DMS79 treated with DMSO at 0.1 percent for 48 hours (cell line): ENCODE measurements at regions not wholly inside any gene's neighbourhood (a gene's known extent, or its start where the extent isn't known, plus 50 kb on each side); places are given as distances from the start of the nearest gene placed in this dataset.
"Not testable (repeated sequence)": the region's sequence is repeated elsewhere in the genome, so short reads cannot be mapped to it uniquely, and the experiment has no call there.

Experiments
- DNase-seq: peaks from one replicate; lab custom pipeline; 2025; lab: John Stamatoyannopoulos, UW

- no peak for DNase-seq
These were observed 52.2 kb upstream of the C10orf90 start for GRCh38 chr10:126722726-126723125.

- DNase-seq = no peak
These were observed 52.7 kb upstream of the C10orf90 start for GRCh38 chr10:126723226-126723625.

- DNase-seq = no peak
These were observed 58.9 kb upstream of the C10orf90 start for GRCh38 chr10:126729314-126729870.

GRCh38 chr10:126730856-126731609 lies 60.5 kb upstream of the C10orf90 start:
- DNase-seq = no peak

GRCh38 chr10:126731610-126731990 lies 61.1 kb upstream of the C10orf90 start:
- DNase-seq = no peak

- DNase-seq = no peak
These were observed 61.8 kb upstream of the C10orf90 start for GRCh38 chr10:126732308-126732707.

GRCh38 chr10:126732868-126733267 lies 62.4 kb upstream of the C10orf90 start:
- no peak for DNase-seq

- no peak for DNase-seq
These were observed 63.5 kb upstream of the C10orf90 start for GRCh38 chr10:126734015-126734414.

GRCh38 chr10:126734967-126735366 lies 64.5 kb upstream of the C10orf90 start:
- no peak for DNase-seq

- DNase-seq = no peak
These were observed 65.6 kb upstream of the C10orf90 start for GRCh38 chr10:126736142-126736541.

- DNase-seq = no peak
These were observed 66.2 kb upstream of the C10orf90 start for GRCh38 chr10:126736727-126737126.

GRCh38 chr10:126738001-126738400 lies 67.5 kb upstream of the C10orf90 start:
- no peak for DNase-seq

GRCh38 chr10:126744571-126744970 lies 74.1 kb upstream of the C10orf90 start:
- no peak for DNase-seq

- DNase-seq = no peak
These were observed 78.6 kb upstream of the C10orf90 start for GRCh38 chr10:126749015-126749655.

- no peak for DNase-seq
These were observed 84.5 kb upstream of the C10orf90 start for GRCh38 chr10:126754966-126755365.

- DNase-seq = no peak
These were observed 88.4 kb upstream of the C10orf90 start for GRCh38 chr10:126758867-126759266.

GRCh38 chr10:126759531-126759930 lies 89.0 kb upstream of the C10orf90 start:
- no peak for DNase-seq

GRCh38 chr10:126766646-126767045 lies 96.2 kb upstream of the C10orf90 start:
- not testable (repeated sequence) for DNase-seq

- no peak for DNase-seq
These were observed 100.3 kb upstream of the C10orf90 start for GRCh38 chr10:126770809-126771208.

GRCh38 chr10:126776168-126776567 lies 105.7 kb upstream of the C10orf90 start:
- DNase-seq = no peak

- DNase-seq = no peak
These were observed 107.2 kb upstream of the C10orf90 start for GRCh38 chr10:126777714-126778113.

GRCh38 chr10:126781450-126782216 lies 111.1 kb upstream of the C10orf90 start:
- DNase-seq = no peak
